HG03064 (cell line): ENCODE measurements at regions not wholly inside any gene's neighbourhood (a gene's known extent, or its start where the extent isn't known, plus 50 kb on each side); places are given as distances from the start of the nearest gene placed in this dataset.

Source experiments
- ATAC-seq: cut with Tn5 transposase; IDR thresholded peaks from one replicate; pipeline ENCODE4 v1.9.1; 2021; ENCODE audit warnings: low read depth; ENCODE audit not compliant: unreplicated experiment

DNA sequence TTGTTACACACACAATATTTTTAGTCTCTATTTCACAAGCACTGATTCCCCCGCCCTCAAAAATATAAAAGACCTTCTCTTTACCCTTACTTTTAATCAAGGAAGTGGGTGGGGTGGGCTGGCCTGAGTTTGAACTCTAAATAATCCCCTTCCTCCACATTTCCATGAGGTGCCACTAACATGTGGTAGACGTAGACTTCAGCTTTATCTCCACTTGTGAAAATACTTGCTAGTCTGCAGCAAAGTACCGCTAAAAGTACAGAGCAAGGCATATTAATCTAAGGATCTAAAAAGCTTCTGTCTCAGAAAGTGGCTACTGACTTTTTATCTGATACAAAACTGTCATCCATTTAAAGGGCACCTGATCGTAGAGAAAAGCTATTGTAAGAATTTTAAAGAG is 739.6 kb upstream of the SLC10A2 start:
- ATAC-seq, result no peak

DNA sequence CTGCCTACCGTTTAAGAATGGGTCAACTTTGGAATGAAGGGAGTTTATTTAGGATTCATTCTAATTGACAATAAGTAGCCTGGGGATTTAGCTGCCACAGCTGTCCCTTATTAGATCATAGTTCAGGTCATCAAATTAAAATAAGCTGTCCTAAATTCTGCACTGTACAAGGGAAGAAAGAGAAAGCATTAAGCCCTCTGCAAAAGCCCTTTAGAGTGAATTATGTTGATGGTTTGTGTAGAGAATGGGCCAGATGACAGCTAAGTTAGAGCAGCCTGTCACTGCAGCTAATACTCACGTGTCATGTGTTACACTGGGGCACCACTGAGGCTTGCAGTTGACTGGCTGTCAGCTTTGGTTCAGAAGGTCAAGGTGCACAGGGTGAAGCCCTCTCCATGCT is 737.1 kb upstream of the SLC10A2 start:
- no peak for ATAC-seq

DNA sequence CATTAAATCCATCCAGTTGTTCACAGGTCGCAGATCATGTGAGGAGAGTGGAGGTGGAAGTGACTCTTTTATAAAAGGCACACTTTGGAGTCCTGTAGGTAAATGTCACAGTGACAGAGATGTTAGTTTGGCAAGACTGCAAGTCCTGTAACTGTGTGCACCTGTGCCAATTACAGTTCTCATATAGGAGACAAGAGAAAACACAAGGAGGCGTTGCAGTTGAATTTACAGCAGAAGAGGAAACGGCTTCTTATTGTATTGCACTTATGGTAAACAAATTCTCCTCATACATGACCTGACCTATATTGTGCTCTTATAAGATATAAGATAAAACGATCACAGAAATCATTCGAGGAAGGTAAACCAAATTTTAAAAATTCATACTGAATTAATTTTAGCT is 732.8 kb upstream of the SLC10A2 start:
- no peak for ATAC-seq

DNA sequence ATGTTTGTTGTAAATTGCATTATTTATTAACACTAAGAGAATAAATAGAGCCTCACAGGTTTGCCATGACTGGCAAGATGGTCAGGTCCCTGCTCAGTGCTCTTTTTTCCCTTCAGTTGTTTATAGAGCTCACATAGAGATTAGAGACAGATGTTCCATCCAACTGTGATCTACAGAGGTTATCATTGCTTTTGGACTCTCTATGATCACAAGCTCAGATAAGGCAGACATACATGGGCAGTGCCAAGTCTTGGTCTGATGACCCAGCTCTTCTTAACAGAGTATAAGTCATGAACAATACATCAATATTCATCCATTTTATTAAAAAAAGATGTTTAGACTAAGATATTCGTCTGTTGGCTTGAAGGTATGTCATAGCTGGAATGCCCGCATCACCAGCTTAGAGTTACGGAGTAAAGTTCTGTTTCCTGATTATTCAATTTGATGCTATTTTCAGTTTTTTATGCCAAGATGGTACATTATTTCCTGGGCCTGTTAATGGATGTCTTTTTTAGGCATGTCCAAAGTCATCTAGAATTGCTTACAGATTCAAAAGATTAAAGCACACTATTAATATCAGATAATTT is 729.8 kb upstream of the SLC10A2 start:
- ATAC-seq, result no peak

DNA sequence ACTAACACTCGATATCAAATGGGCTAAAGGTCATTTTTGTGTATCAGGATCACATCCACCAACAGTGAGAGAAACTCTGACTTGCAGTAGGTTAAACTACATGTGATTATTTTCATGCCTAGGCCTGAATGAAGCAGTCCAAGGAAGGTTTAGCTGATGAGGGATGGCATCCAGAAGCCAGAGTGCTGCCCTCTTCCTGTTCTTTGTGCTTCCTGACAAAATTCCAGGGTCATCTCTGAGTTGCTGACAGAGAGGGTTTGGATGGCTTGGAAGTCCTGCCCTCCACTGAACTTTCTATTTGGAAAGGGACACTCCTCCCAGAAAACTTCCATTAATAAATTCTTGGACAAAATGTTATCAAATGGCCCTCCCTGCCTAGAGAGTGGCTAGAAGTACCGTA is 728.3 kb upstream of the SLC10A2 start:
- no peak for ATAC-seq

DNA sequence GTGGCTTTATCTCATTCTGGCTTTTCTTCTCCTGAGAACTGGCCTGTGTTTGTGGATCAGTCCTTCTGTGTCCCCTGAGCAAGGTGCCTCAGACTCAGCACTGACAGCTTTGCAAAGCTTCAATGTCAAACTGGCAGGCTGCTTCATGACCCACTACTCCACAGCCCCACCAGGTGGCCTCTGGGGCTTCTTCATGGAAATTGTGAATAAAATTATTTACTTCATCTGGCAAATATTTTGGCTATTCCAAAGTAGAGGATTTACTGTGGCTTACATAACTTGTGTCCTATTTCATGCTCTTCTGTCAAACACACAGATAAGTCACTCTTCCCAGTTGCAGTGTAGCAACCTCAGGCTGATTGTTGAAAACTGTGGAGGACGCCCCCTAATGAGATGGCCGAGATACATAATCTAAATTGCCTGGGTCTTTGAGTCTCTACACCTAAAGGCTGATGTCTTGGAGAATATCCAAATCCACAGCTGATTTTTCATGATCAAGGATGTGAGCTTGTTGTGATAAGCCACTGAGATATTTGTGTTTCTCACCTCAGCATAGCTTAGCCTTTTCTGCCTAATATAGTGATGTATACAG is 721.9 kb upstream of the SLC10A2 start:
- no peak for ATAC-seq

DNA sequence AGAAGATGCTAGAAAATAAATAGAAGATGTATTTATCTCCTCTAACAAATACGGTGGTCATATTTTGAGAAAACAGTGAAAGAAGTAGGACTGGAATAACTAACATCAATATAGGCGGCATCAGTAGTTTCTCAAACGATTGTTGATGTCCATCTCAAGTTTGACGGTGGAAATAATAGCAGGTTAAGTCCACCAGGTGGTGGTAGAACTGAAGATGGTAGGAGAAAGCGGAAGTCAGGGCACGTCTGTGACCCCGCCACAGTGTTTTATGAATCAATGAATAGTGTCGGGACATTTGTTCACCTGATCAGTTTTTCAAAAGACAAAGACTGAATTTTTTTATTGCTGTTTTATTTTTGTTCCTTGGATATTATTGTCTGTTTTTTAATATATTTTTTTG is 706.4 kb upstream of the SLC10A2 start:
- ATAC-seq, result no peak

DNA sequence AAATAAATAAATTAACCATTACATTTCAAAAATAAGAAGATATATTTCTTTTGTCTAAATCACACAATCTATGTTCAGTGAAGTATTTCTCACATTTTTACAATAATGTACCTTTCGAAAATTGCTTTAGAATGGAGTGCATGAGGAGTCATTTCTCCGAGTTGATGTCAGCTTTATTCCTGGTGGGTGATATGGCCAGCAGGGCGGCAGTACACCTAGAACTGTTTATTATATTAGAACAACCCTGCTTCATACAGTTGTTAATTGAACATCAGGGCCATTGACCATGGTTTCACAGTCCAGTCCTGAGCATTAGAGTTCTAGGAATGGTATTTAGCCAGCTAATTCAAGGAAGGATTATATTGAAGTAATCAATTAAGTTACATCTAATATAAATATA is 696.3 kb upstream of the SLC10A2 start:
- no peak for ATAC-seq

DNA sequence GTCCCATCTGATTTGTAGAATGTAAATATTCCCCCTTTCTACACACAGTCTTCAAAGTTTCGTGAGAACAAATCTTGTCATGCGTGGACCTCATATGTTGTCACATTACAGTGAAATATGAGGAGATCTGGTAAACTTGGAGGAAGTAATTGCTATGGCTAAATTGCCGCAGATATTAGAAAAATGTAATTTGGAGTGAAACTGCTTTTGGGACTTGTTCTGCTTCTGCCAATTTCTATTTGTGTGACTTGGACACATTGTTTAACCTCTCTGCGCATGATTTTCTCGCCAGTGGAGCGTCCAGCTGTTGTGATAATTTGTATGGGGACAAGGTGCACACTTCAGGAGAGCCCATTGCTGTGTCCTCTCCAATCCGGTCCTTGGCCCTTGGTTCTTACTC is 693.1 kb upstream of the SLC10A2 start:
- ATAC-seq, result no peak

DNA sequence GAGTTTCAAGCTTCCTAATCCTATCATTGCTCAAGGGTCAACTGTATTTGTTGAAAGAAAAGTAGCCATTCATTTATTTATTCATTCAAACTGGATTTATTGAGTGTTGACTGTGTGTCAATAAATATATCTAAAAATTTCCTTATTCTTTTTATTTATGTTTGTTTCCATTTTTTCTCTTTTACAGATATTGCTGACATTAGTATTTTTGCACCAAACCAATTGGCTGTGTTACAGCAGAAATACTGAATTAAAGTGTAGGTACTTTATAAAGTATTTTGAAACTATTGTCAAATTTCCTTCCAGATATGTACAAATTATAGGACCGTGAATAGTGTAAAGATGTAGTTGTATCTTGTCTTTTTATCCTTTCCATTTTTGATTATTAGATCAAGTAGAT is 692.0 kb upstream of the SLC10A2 start:
- no peak for ATAC-seq

DNA sequence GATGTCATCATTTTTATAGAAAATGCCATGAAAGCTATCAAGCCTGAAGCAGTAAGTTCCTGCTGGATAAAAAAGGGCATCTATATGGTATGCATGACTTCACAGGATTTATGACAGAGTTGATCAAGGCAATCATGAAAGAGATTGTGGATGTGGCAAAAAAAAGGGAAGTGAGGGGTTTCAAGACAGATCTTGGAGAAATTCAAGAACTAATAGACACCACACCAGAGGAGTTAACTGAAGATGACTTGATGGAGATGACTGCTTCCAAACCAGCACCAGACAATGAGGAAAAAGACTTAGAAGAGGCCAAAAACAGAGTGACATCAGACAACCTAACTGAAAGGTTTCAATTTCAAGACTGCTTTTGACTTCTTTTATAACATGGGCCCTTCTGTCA is 691.1 kb upstream of the SLC10A2 start:
- ATAC-seq, result no peak

DNA sequence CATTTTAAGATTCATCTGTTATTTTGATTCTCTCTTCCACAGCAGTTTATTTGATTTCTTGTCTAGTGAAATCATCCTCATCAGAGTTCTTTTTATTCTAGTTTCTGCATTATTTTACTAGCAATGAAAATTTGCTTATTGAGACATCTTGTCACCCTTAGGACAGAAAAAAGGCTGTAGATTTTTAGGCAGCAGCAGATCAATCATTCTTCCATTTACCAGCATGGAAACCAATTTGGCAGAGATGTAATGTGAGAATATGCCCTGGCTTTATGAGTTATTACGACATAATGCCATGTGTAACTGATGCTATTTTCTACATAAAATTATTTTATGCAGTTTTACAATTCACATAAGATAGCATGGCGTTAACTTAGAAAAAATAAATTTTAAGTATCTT is 688.6 kb upstream of the SLC10A2 start:
- no peak for ATAC-seq

DNA sequence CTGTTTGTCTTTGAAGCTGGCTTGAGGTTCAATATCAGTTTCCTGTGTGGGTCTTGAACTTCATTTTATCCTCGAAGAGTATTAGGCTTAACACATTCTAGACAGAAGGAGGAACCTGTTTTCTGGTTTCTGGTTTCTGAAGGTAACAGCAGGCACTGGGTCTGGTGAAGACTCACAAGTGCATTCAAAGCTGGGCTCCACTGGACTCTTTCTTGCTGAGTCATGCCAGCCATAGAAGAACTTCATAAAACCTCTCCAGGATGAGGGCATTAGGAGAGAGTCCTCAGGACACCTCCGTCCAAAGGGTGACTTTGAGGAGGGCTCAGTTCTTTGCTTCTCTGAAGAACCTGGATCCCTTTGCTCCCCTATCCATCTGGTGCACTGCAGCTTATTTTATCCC is 668.6 kb upstream of the SLC10A2 start:
- ATAC-seq, result no peak

DNA sequence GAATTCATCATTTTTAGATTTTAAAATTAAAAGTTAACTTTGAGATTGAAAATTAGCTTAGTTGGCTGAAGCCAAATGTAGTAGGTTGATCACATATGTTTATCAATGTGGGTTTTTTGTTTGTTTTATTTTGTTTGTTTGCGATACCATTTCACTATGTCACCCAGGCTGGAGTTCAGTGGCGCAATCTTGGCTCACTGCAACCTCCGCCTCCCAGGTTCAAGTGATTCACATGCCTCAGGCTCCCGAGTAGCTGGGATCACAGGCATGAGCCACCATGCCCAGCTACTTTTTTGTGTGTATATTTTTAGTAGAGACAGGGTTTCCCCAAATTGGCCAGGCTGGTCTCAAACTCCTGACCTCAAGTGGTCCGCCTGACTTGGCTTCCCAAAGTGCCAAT is 665.7 kb upstream of the SLC10A2 start:
- no peak for ATAC-seq

DNA sequence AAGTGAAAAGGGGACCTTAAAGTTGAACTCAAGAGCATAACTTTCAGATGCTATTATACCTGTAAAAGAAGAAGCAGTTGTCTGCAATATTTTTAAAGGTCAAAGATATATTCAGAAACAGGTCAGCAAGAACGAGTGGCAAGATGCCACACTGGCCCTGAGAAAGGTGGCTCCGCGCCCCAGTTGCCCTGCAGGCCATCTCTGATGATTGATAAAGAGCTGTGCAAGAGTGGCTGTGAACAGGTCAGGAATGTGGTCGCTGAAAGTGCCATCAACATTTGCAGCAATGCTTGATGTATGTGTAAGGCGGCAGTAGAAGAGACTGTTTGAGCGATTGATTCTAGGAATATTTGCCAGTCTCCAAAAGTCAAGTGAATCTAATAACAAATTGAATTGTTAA is 664.2 kb upstream of the SLC10A2 start:
- no peak for ATAC-seq

DNA sequence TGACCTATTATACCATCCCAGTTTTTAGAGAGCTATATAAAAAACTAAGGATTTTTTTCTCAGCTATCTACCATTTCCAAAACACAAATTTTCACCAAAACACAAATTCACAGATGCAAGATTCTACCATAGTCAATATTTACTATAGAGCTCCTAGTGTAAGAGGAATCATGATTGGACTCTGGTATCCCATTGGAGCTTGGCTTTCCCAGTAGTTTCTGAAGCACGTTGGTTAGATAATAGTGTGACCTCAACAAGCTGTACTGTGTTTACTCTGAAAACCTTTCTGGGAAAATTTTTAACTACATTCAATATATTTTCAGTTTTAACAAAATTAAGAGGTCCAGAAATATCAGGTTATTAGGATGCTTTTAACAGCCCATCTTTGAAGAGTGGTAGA is 660.6 kb upstream of the SLC10A2 start:
- ATAC-seq, result no peak

DNA sequence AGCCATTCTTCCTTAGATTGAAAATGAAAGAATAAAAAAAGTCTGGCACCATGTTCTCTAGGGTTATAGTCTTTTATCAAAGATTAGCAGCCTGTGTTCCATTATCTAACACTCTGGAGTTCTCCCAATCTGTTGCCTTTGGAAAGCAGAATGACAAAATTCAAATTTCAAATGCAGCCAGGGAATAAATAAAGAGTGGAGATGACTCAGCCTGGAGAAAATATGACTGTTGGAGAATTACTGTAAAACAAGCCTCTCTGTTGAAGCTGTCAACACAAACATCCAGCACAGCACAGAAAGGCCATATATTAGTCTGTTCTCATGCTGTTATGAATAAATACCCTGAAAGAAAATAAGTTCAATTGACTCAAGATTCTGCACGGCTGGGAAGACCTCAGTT is 650.5 kb upstream of the SLC10A2 start:
- ATAC-seq, result no peak

DNA sequence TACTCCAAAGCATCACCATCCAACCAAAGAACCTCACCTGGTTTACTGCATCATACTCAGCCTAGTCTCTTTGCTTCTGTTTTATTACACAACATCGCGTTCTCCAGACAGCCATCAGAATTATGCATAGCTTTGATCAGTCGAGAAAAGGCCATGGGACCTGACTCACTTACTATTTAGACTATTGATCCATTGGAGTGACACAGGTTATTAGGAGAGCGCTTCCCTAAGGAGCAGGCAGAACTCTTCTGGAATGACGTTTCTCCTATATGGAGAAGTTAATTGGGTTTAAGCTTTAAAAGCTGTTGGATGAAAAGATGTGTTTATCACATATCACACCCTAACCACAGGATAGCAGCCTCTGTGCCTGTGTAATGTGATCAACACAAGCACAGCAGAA is 649.1 kb upstream of the SLC10A2 start:
- ATAC-seq, result no peak

DNA sequence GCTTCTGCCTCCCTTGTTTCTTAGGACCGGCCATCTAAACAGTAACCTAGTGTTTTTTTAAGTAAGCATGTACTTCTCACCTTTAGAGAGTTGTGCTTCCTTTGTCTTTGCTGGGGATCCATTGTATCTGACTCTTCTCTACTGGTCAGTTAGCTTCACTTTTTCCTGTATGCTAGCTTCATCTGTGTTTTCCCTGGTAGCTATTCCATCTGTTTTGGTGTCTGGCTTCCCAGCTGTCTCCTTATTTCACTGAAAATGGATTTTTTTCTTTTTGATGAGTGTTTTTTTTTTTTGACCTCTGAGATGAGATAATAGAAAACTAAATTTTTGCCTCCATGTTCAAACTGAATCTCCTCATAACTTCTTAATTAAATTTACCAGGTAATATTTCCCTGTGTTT is 637.0 kb upstream of the SLC10A2 start:
- ATAC-seq, result no peak

DNA sequence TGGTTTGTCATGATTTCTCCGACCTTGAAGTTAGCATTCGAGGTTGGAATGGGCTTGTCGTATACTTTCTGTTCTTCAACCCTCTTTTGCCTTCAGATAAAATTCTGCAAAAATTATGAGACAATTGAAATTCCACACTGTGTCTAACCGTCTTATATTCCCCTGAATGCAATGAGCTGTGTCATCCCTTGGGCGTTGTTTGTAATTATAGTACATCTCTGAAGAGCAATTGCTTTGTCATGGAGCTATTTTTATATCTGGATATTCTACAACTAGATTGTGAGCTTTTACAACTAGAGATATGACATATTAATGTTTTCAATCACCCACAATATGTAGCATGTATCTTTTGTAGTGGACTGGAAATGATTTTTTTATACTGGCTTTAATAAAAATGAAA is 631.8 kb upstream of the SLC10A2 start:
- ATAC-seq, result no peak

DNA sequence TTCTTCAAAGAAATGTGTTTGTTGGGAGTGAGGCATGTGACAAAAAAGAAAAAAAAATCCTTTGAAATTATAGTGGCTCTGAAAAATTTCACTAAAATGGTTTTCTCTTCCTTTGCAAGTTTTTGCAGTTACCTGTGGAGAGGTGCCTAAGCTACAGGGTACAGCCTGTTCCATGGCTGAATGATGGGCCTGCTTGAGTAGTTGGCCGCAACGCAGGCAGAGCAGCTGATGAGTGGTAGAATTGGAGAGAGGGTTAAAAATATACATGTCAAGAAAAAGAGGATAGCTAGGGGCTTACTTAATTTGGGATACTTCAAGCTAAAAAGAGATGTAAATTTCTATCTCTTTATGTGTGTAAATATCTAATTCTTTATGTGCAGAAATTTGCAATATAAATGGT is 629.1 kb upstream of the SLC10A2 start:
- ATAC-seq, result no peak

DNA sequence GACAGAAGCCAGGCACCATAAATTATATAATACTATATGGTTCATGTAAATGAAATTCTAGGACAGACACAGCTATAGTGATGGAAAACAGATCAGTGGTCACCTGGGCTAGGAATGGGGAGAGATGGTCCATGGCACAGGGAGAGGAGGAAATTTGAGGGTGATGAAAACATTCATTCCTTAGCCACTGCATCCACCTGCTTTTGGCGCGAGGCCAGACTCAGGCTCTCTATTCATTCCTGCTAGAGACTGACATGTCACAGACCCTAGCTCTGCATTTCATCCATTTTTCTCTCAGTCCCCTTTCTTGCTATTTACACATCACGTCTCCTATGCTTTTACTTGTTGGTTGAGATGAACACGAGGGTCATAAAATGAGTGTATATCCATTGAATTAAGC is 628.3 kb upstream of the SLC10A2 start:
- ATAC-seq, result no peak

DNA sequence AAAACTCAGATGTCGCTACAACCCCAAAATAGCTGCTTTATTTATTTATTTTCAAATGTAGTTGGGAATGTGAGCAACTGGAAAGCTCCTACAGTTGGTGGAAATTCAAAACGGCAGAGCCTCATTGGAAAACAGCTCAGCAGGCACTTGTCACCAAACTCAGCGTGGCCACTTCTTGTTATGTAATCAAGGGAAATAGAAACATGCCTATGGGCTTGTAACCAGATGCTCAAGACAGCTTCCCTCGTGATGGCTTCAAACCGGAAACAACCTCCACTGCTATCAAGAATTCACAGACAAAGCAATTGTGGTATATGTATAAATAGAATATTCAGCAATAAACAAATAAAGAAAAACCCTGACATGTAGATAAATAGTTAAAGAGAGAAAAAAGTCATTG is 627.8 kb upstream of the SLC10A2 start:
- ATAC-seq, result no peak
